ENCODE measurements at regions not wholly inside any gene's neighbourhood (a gene's known extent, or its start where the extent isn't known, plus 50 kb on each side); places are given as distances from the start of the nearest gene placed in this dataset.

GRCh38 chr10:4059471-4060138 is 274.6 kb upstream of the KLF6 start:
- DNase-seq (ENCODE audit: low read depth): no peak
- no peak overlapping the region for H3K4me3 ChIP-seq (ENCODE audit: low read length)
- TF ChIP-seq CTCF (IDR thresholded peaks at IDR 0.05; ENCODE audit: insufficient read depth, low read depth, low read length, missing control alignments): no peak

- H3K4me3 ChIP-seq (ENCODE audit: low read length): no peak overlapping the region
- TF ChIP-seq CTCF (IDR thresholded peaks at IDR 0.05; ENCODE audit: insufficient read depth, low read depth, low read length, missing control alignments): no peak
- no peak for DNase-seq (ENCODE audit: low read depth)
These were observed 273.6 kb upstream of the KLF6 start for GRCh38 chr10:4058514-4059029.

GRCh38 chr10:4057725-4058513 is 272.9 kb upstream of the KLF6 start:
- no peak for DNase-seq (ENCODE audit: low read depth)
- TF ChIP-seq CTCF (IDR thresholded peaks at IDR 0.05; ENCODE audit: insufficient read depth, low read depth, low read length, missing control alignments): no peak
- H3K4me3 ChIP-seq (ENCODE audit: low read length): no peak overlapping the region

GRCh38 chr10:4057021-4057420 is 272.0 kb upstream of the KLF6 start:
- H3K4me3 ChIP-seq (ENCODE audit: low read length): no peak overlapping the region
- no peak for TF ChIP-seq CTCF (IDR thresholded peaks at IDR 0.05; ENCODE audit: insufficient read depth, low read depth, low read length, missing control alignments)
- DNase-seq (ENCODE audit: low read depth): no peak

GRCh38 chr10:4054656-4055435 is 269.8 kb upstream of the KLF6 start:
- no peak for DNase-seq (ENCODE audit: low read depth)
- TF ChIP-seq CTCF (IDR thresholded peaks at IDR 0.05; ENCODE audit: insufficient read depth, low read depth, low read length, missing control alignments): no peak
- H3K4me3 ChIP-seq (ENCODE audit: low read length): no peak overlapping the region

GRCh38 chr10:4053940-4054339 is 268.9 kb upstream of the KLF6 start:
- no peak for TF ChIP-seq CTCF (IDR thresholded peaks at IDR 0.05; ENCODE audit: insufficient read depth, low read depth, low read length, missing control alignments)
- no peak for DNase-seq (ENCODE audit: low read depth)
- no peak overlapping the region for H3K4me3 ChIP-seq (ENCODE audit: low read length)
